ENCODE measurements at regions not wholly inside any gene's neighbourhood (a gene's known extent, or its start where the extent isn't known, plus 50 kb on each side); places are given as distances from the start of the nearest gene placed in this dataset.

DNA sequence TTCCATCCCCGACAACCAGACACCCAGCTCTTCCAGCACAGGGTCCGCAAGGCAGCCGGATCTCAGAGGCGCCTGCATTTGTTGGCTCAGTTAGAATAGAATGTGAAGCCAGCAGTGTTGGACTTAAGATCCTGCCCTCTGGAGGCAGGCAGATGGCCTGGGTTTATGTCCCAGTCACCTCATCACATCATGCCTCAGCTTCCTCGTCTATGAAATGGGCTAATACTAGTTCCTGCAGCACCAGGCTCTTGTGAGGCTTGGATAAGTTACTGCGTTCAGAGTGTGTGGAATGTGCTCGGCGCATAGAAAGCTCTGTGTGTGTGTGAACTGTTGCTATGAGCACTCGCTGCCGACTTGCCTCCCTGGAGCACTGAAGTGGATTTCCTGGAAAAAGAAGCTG is 202.5 kb upstream of the GPR26 start:
- no peaks in the 10 kb centered on the region for H3K79me2 ChIP-seq (ENCODE audit: insufficient read depth, low read length)
- peaks cover 1 to 5% (median 4%) of the 10 kb centered on the region in 3 donors for H3K27me3 Mint-ChIP-seq (ENCODE audit: low read depth in 3 of 3)
- no peaks in the 10 kb centered on the region for H3K36me3 Mint-ChIP-seq
- H3K27me3 ChIP-seq (ENCODE audit: control insufficient read depth in 2 of 2, insufficient read depth in 2 of 2, low read length in 2 of 2), result no peaks in the 10 kb centered on the region
- H3K4me2 ChIP-seq (replicated peaks; ENCODE audit: extremely low read depth, low read length, poor library complexity, severe bottlenecking), result peak overlapping the region; percentile 19
- DNase-seq, result no peak
- no peak overlapping the region for H2AFZ ChIP-seq (ENCODE audit: insufficient read depth, low read depth, low read length, poor library complexity, severe bottlenecking)
- TF ChIP-seq, protein P1, sequence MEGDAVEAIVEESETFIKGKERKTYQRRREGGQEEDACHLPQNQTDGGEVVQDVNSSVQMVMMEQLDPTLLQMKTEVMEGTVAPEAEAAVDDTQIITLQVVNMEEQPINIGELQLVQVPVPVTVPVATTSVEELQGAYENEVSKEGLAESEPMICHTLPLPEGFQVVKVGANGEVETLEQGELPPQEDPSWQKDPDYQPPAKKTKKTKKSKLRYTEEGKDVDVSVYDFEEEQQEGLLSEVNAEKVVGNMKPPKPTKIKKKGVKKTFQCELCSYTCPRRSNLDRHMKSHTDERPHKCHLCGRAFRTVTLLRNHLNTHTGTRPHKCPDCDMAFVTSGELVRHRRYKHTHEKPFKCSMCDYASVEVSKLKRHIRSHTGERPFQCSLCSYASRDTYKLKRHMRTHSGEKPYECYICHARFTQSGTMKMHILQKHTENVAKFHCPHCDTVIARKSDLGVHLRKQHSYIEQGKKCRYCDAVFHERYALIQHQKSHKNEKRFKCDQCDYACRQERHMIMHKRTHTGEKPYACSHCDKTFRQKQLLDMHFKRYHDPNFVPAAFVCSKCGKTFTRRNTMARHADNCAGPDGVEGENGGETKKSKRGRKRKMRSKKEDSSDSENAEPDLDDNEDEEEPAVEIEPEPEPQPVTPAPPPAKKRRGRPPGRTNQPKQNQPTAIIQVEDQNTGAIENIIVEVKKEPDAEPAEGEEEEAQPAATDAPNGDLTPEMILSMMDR (IDR thresholded peaks at IDR 0.05), result no peak
- H3K9me3 ChIP-seq (replicated peaks in 1 of 2; ENCODE audit: control insufficient read depth in 1 of 2, insufficient read depth in 1 of 2, low read length in 2 of 2), result peaks cover 5 to 7% of the 10 kb centered on the region in 2 donors
- peak overlapping the region; percentile 11 to 89 (median 81) for H3K27ac Mint-ChIP-seq
- H3K27ac ChIP-seq (ENCODE audit: low read depth in 1 of 2, low read length in 2 of 2), result peak overlapping the region; percentile 52 to 69
- H3K9ac ChIP-seq (ENCODE audit: insufficient read depth, low read length, poor library complexity, severe bottlenecking), result no peak overlapping the region
- no peaks in the 10 kb centered on the region for H4K20me1 ChIP-seq (ENCODE audit: insufficient read depth, low read length)
- peak overlapping the region in 1 of 3 experiments; percentile 21 for H3K4me3 ChIP-seq (replicated peaks in 1 of 3; ENCODE audit: low read depth in 2 of 3, low read length in 3 of 3)
- 98% methylated on average over 5 of the region's 10 CpGs for WGBS (ENCODE audit: insufficient coverage)
- H3K36me3 ChIP-seq (replicated peaks in 1 of 2; ENCODE audit: control insufficient read depth in 1 of 2, insufficient read depth in 2 of 2, low read length in 2 of 2), result no peaks in the 10 kb centered on the region
- H3K4me1 Mint-ChIP-seq, result peaks cover 52% of the 10 kb centered on the region
- intact Hi-C loops (cut with micrococcal nuclease), result no loop called here
- H3K4me1 ChIP-seq (ENCODE audit: control insufficient read depth in 1 of 2, insufficient read depth in 2 of 2, low read length in 2 of 2), result peaks cover 46 to 49% of the 10 kb centered on the region in 2 donors
- H3K9me3 Mint-ChIP-seq, result peaks cover 4 to 12% (median 6%) of the 10 kb centered on the region in 7 donors
- H3K4me3 Mint-ChIP-seq, result peak overlapping the region in 1 of 2 donors; percentile 79

DNA sequence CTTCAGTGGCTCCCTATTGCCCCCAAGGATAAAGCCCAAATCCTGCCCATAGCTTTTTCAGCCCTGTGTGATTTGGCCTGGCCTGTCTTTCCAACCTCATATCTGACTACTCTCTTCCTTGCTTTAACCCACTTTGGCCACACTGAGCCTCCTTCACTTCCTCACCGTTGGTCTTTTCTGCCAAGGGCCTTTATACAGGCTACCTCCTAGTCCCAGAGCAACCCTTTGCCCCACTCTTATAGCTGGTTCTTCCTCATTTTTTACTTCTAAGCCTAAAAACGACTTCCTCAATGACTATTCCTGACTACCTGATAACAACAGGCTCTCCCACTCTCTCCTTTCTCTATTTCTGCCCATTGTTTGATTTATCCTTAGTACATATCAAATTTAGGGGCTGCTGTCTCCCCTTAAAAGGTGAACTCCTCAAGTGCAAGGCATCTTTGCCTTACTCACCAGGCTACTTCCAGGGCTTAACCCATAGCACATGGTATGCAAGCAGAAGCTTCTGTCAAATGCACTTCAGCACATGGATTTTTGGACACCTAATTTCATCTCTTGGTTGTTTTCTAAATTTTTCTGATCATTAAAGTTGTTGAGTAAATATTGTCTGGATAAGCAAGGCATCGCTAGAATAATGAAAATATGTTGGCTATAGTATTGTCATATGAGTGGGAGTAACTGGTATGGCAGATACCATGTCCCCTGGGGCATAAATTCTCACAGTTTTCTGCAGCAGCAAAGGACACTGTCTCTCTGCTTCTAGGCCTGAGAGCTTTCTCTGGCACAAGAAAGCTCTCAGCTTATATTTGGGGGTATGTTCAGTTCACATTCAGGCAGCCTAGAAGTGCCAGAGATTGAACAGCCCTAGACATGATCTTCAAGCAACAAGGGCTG is 201.5 kb upstream of the GPR26 start:
- H3K4me2 ChIP-seq (replicated peaks; ENCODE audit: extremely low read depth, low read length, poor library complexity, severe bottlenecking), result no peak overlapping the region
- Mint-ChIP-seq H3K36me3 (no peaks in the 10 kb centered on the region), H3K4me1 (peaks cover 46% of the 10 kb centered on the region), H3K27me3 (ENCODE audit: low read depth in 3 of 3) (peaks cover 4 to 5% (median 4%) of the 10 kb centered on the region in 3 donors), H3K9me3 (peaks cover 0 to 4% (median 0%) of the 10 kb centered on the region in 7 donors), H3K27ac (peak overlapping the region; percentile 46 to 89 (median 77)), H3K4me3 (peak overlapping the region in 1 of 2 donors; percentile 36)
- 56% methylated on average over 2 of the region's 3 CpGs for WGBS (ENCODE audit: insufficient coverage)
- intact Hi-C loops (cut with micrococcal nuclease), result no loop called here
- H3K27me3 ChIP-seq (ENCODE audit: control insufficient read depth in 2 of 2, insufficient read depth in 2 of 2, low read length in 2 of 2), result no peaks in the 10 kb centered on the region
- no peak overlapping the region for H3K27ac ChIP-seq (ENCODE audit: low read depth in 1 of 2, low read length in 2 of 2)
- no peaks in the 10 kb centered on the region for H3K79me2 ChIP-seq (ENCODE audit: insufficient read depth, low read length)
- H3K36me3 ChIP-seq (replicated peaks in 1 of 2; ENCODE audit: control insufficient read depth in 1 of 2, insufficient read depth in 2 of 2, low read length in 2 of 2), result no peaks in the 10 kb centered on the region
- DNase-seq, result peak in 2 of 3 donors; percentile 45 to 67
- H3K9me3 ChIP-seq (replicated peaks in 1 of 2; ENCODE audit: control insufficient read depth in 1 of 2, insufficient read depth in 1 of 2, low read length in 2 of 2), result no peaks in the 10 kb centered on the region
- peaks cover 42 to 44% of the 10 kb centered on the region in 2 donors for H3K4me1 ChIP-seq (ENCODE audit: control insufficient read depth in 1 of 2, insufficient read depth in 2 of 2, low read length in 2 of 2)
- no peak overlapping the region for H3K4me3 ChIP-seq (replicated peaks in 1 of 3; ENCODE audit: low read depth in 2 of 3, low read length in 3 of 3)
- no peaks in the 10 kb centered on the region for H4K20me1 ChIP-seq (ENCODE audit: insufficient read depth, low read length)
- TF ChIP-seq, protein P1 (IDR thresholded peaks at IDR 0.05), result no peak
- H3K9ac ChIP-seq (ENCODE audit: insufficient read depth, low read length, poor library complexity, severe bottlenecking), result no peak overlapping the region
- no peak overlapping the region for H2AFZ ChIP-seq (ENCODE audit: insufficient read depth, low read depth, low read length, poor library complexity, severe bottlenecking)
